ENCODE measurements at regions not wholly inside any gene's neighbourhood (a gene's known extent, or its start where the extent isn't known, plus 50 kb on each side); places are given as distances from the start of the nearest gene placed in this dataset.

- TF ChIP-seq CTCF (IDR thresholded peaks at IDR 0.05) = no peak
- no peak for TF ChIP-seq POLR2AphosphoS5 (IDR thresholded peaks at IDR 0.05; ENCODE audit: insufficient read depth in 1 of 2, low read depth in 1 of 2)
- TF ChIP-seq POLR2A (IDR thresholded peaks at IDR 0.05) = no peak
These were observed 676.2 kb downstream of the CBLN4 start for GRCh38 chr20:55329108-55329507.

Data from vagina (tissue), 2 donors.